Endodermal cell (in vitro differentiated cells): ENCODE measurements at regions not wholly inside any gene's neighbourhood (a gene's known extent, or its start where the extent isn't known, plus 50 kb on each side); places are given as distances from the start of the nearest gene placed in this dataset.

Experiments
- DNase-seq: peaks from one replicate; pipeline ENCODE4 v3.0.0-alpha.2; 2017
- H3K27ac ChIP-seq: 2 replicates; pipeline ENCODE4 v1.5.1; 2013; ENCODE audit warnings: mild to moderate bottlenecking, low read depth, low read length, moderate library complexity
- H3K27me3 ChIP-seq: 2 replicates; pipeline ENCODE4 v1.6.1; 2013; ENCODE audit warnings: mild to moderate bottlenecking, low read length, moderate library complexity; ENCODE audit not compliant: insufficient read depth, control insufficient read depth, poor library complexity, severe bottlenecking
- H3K36me3 ChIP-seq: 2 replicates; pipeline ENCODE4 v1.7.0; 2013; ENCODE audit warnings: mild to moderate bottlenecking, low read length, moderate library complexity; ENCODE audit not compliant: control insufficient read depth, insufficient read depth
- H3K4me1 ChIP-seq: one replicate; pipeline ENCODE4 v1.7.0; 2013; ENCODE audit warnings: low read length; ENCODE audit not compliant: control insufficient read depth, insufficient read depth
- H3K4me3 ChIP-seq: 2 replicates; pipeline ENCODE4 v1.5.1; 2013; ENCODE audit warnings: mild to moderate bottlenecking, low read length, moderate library complexity
- H3K9ac ChIP-seq: 2 replicates; pipeline ENCODE4 v1.6.1; 2013; ENCODE audit warnings: mild to moderate bottlenecking, low read length, moderate library complexity; ENCODE audit not compliant: poor library complexity, severe bottlenecking; ENCODE audit errors: extremely low read depth
- H3K9me3 ChIP-seq: 2 replicates; pipeline ENCODE4 v1.6.1; 2013; ENCODE audit warnings: mild to moderate bottlenecking, low read length, moderate library complexity; ENCODE audit not compliant: control insufficient read depth
- H3K27ac Mint-ChIP-seq: 2 replicates; pipeline ENCODE4 v1.8.0; 2020; ENCODE audit warnings: mixed read lengths
- H3K27me3 Mint-ChIP-seq: 2 replicates; pipeline ENCODE4 v1.8.0; 2021; ENCODE audit warnings: mild to moderate bottlenecking, mixed read lengths; ENCODE audit not compliant: insufficient read depth
- H3K36me3 Mint-ChIP-seq: 2 replicates; pipeline ENCODE4 v1.8.0; 2020; ENCODE audit warnings: low read depth, mixed read lengths
- H3K4me1 Mint-ChIP-seq: 2 replicates; pipeline ENCODE4 v1.8.0; 2020; ENCODE audit warnings: mixed read lengths
- H3K4me3 Mint-ChIP-seq: 2 replicates; pipeline ENCODE4 v1.8.0; 2020; ENCODE audit warnings: mild to moderate bottlenecking, moderate library complexity, mixed read lengths
- H3K9me3 Mint-ChIP-seq: 2 replicates; pipeline ENCODE4 v1.8.0; 2020; ENCODE audit warnings: mild to moderate bottlenecking, mixed read lengths
- WGBS, 2 experiments: methylation state at CpG; one replicate each; pipeline versions ENCODE4 v1.1.5 to v1.1.7; 2013; ENCODE audit warnings: missing lambda C conversion rate in 2 of 2, mixed read lengths in 1 of 2; ENCODE audit not compliant: insufficient coverage in 1 of 2, insufficient read length in 1 of 2; 5-methylcytosine and 5-hydroxymethylcytosine counted together
- TF ChIP-seq, protein P1 (sequence below): fragments of 200-600 bp; sonication (generic); conservative IDR thresholded peaks from 2 replicates; pipeline ENCODE4 v1.5.0; 2021; ENCODE audit warnings: antibody characterized with exemption, mild to moderate bottlenecking

GRCh38 chr14:25150401-25150800, 100.5 kb upstream of the STXBP6 start:
- no peaks in the 10 kb centered on the region for H3K9me3 ChIP-seq
- no peak for DNase-seq
- Mint-ChIP-seq H3K27me3 (no peaks in the 10 kb centered on the region), H3K9me3 (no peaks in the 10 kb centered on the region), H3K4me1 (no peaks in the 10 kb centered on the region), H3K36me3 (no peaks in the 10 kb centered on the region), H3K4me3 (no peak overlapping the region), H3K27ac (no peak overlapping the region)
- no peaks in the 10 kb centered on the region for H3K27me3 ChIP-seq
- no peaks in the 10 kb centered on the region for H3K36me3 ChIP-seq
- H3K27ac ChIP-seq, result no peak overlapping the region
- TF ChIP-seq, protein P1, sequence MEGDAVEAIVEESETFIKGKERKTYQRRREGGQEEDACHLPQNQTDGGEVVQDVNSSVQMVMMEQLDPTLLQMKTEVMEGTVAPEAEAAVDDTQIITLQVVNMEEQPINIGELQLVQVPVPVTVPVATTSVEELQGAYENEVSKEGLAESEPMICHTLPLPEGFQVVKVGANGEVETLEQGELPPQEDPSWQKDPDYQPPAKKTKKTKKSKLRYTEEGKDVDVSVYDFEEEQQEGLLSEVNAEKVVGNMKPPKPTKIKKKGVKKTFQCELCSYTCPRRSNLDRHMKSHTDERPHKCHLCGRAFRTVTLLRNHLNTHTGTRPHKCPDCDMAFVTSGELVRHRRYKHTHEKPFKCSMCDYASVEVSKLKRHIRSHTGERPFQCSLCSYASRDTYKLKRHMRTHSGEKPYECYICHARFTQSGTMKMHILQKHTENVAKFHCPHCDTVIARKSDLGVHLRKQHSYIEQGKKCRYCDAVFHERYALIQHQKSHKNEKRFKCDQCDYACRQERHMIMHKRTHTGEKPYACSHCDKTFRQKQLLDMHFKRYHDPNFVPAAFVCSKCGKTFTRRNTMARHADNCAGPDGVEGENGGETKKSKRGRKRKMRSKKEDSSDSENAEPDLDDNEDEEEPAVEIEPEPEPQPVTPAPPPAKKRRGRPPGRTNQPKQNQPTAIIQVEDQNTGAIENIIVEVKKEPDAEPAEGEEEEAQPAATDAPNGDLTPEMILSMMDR, result no peak
- H3K4me3 ChIP-seq, result no peak overlapping the region
- no peak overlapping the region for H3K9ac ChIP-seq
- H3K4me1 ChIP-seq, result no peaks in the 10 kb centered on the region

GRCh38 chr14:25140411-25140810, 90.5 kb upstream of the STXBP6 start:
- H3K9ac ChIP-seq, result no peak overlapping the region
- TF ChIP-seq, protein P1, result no peak
- no peak overlapping the region for H3K4me3 Mint-ChIP-seq
- no peaks in the 10 kb centered on the region for H3K4me1 Mint-ChIP-seq
- peaks cover 9% of the 10 kb centered on the region for H3K9me3 Mint-ChIP-seq
- H3K27ac Mint-ChIP-seq, result no peak overlapping the region
- no peaks in the 10 kb centered on the region for H3K36me3 ChIP-seq
- no peaks in the 10 kb centered on the region for H3K9me3 ChIP-seq
- H3K27me3 ChIP-seq, result no peaks in the 10 kb centered on the region
- no peaks in the 10 kb centered on the region for H3K36me3 Mint-ChIP-seq
- no peak overlapping the region for H3K4me3 ChIP-seq
- peaks cover 4% of the 10 kb centered on the region for H3K27me3 Mint-ChIP-seq
- WGBS, 2 experiments, result 82 to 100% methylated on average over 1 to 2 of the region's 2 CpGs
- no peaks in the 10 kb centered on the region for H3K4me1 ChIP-seq
- no peak overlapping the region for H3K27ac ChIP-seq
- no peak for DNase-seq

DNA sequence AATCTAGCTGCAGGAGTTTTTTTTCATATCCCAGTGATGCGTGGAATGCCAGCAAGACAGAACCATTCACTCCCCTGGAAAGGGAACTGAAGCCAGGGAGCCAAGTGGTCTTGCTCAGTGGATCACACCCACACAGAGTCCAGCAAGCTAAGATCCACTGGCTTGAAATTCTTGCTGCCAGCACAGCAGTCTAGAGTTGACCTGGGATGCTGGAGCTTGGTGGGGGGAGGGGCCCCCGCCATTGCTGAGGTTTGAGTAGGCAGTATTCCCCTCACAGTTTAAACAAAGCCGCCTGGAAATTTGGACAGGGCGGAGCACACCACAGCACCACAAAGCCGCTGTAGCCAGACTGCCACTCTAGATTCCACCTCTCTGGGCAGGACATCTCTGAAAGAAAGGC, 86.9 kb upstream of the STXBP6 start:
- Mint-ChIP-seq H3K4me3 (no peak overlapping the region), H3K27ac (no peak overlapping the region), H3K27me3 (peaks cover 18% of the 10 kb centered on the region), H3K4me1 (peaks cover 4% of the 10 kb centered on the region), H3K36me3 (no peaks in the 10 kb centered on the region), H3K9me3 (peaks cover 9% of the 10 kb centered on the region)
- Histone ChIP-seq H3K27me3 (peaks cover 8% of the 10 kb centered on the region), H3K4me3 (no peak overlapping the region), H3K36me3 (no peaks in the 10 kb centered on the region), H3K27ac (no peak overlapping the region), H3K9ac (no peak overlapping the region), H3K4me1 (peaks cover 3% of the 10 kb centered on the region), H3K9me3 (no peaks in the 10 kb centered on the region)
- DNase-seq, result no peak
- 79 to 80% methylated on average over 2 to 5 of the region's 5 CpGs for WGBS, 2 experiments
- TF ChIP-seq, protein P1, result no peak
